HEK293 (cell line): ENCODE measurements at regions not wholly inside any gene's neighbourhood (a gene's known extent, or its start where the extent isn't known, plus 50 kb on each side); places are given as distances from the start of the nearest gene placed in this dataset.

Experiments
- CTCF ChIA-PET: fragments of 350-600 bp; formaldehyde crosslinking; extraction: SDS; loops from one replicate; lab custom pipeline; 2021; ENCODE audit warnings: antibody characterized with exemption; lab: Yijun Ruan, JAX
- POLR2A ChIA-PET: fragments of 300-600 bp; formaldehyde crosslinking; extraction: SDS; loops from one replicate; lab custom pipeline; 2020; ENCODE audit warnings: antibody characterized with exemption, inconsistent platforms; lab: Yijun Ruan, JAX
- H3K27ac ChIP-seq: fragments of 200-500 bp; sonication (Bioruptor generic); 2 replicates; pipeline ENCODE4 v1.5.1; 2014; ENCODE audit warnings: low read depth, low read length, control low read depth, inconsistent platforms; ENCODE audit errors: extremely low read depth
- H3K36me3 ChIP-seq, 2 experiments: fragments of 200-500 bp in 1 of 2; sonication (Bioruptor generic) in 1 of 2; 1 replicate in 1 of 2; 2 replicates in 1 of 2; pipeline ENCODE4 v1.5.1; 2014 to 2017; ENCODE audit warnings: inconsistent platforms in 2 of 2, low read length in 2 of 2; ENCODE audit not compliant: control insufficient read depth in 2 of 2, insufficient read depth in 1 of 2
- H3K4me1 ChIP-seq: fragments of 200-500 bp; sonication (Bioruptor generic); 2 replicates; pipeline ENCODE4 v1.5.1; 2014; ENCODE audit warnings: mild to moderate bottlenecking, low read length, inconsistent platforms; ENCODE audit not compliant: control insufficient read depth, insufficient read depth
- H3K4me3 ChIP-seq: 2 replicates; pipeline ENCODE4 v1.5.1; 2011; ENCODE audit warnings: low read depth, mild to moderate bottlenecking, control low read depth, low read length, moderate library complexity
- H3K9me3 ChIP-seq: fragments of 200-500 bp; sonication (Bioruptor generic); 2 replicates; pipeline ENCODE4 v1.5.1; 2014; ENCODE audit warnings: low read depth, low read length, inconsistent platforms; ENCODE audit not compliant: control insufficient read depth, insufficient read depth
- GLIS2 ChIP-seq: fragments of 450-650 bp; formaldehyde crosslinking; IDR thresholded peaks from 2 replicates; pipeline ENCODE4 v1.5.1; 2016; ENCODE audit warnings: missing biosample characterization, missing genetic modification characterization
- MEIS1 ChIP-seq: sonication (generic); formaldehyde crosslinking; IDR thresholded peaks from 2 replicates; pipeline ENCODE4 v1.8.1; 2022; ENCODE audit warnings: missing genetic modification reagents, mild to moderate bottlenecking, borderline replicate concordance
- OSR2 ChIP-seq: fragments of 450-650 bp; formaldehyde crosslinking; IDR thresholded peaks from 2 replicates; pipeline ENCODE4 v1.5.1; 2016; ENCODE audit warnings: missing biosample characterization, missing genetic modification characterization
- PATZ1 ChIP-seq: fragments of 450-650 bp; formaldehyde crosslinking; IDR thresholded peaks from 2 replicates; pipeline ENCODE4 v1.5.1; 2016; ENCODE audit warnings: missing biosample characterization, missing genetic modification characterization
- SP3 ChIP-seq: fragments of 450-650 bp; formaldehyde crosslinking; IDR thresholded peaks from 2 replicates; pipeline ENCODE4 v1.5.1; 2016; ENCODE audit warnings: missing biosample characterization, missing genetic modification characterization
- SP7 ChIP-seq: fragments of 450-650 bp; formaldehyde crosslinking; IDR thresholded peaks from 2 replicates; pipeline ENCODE4 v1.5.1; 2016; ENCODE audit warnings: missing biosample characterization, missing genetic modification characterization
- YY1 ChIP-seq: fragments of 450-650 bp; formaldehyde crosslinking; IDR thresholded peaks from 2 replicates; pipeline ENCODE4 v1.5.1; 2018; ENCODE audit warnings: missing biosample characterization, missing genetic modification characterization
- YY2 ChIP-seq: fragments of 450-650 bp; formaldehyde crosslinking; IDR thresholded peaks from 2 replicates; pipeline ENCODE4 v1.5.1; 2016; ENCODE audit warnings: missing biosample characterization, missing genetic modification characterization
- ZBTB17 ChIP-seq: fragments of 450-650 bp; formaldehyde crosslinking; IDR thresholded peaks from 2 replicates; pipeline ENCODE4 v1.5.1; 2016; ENCODE audit warnings: missing biosample characterization, missing genetic modification characterization
- ZBTB7A ChIP-seq: fragments of 450-650 bp; formaldehyde crosslinking; IDR thresholded peaks from 2 replicates; pipeline ENCODE4 v1.5.1; 2016; ENCODE audit warnings: low read depth, missing biosample characterization, missing genetic modification characterization
- ZFP37 ChIP-seq: fragments of 450-650 bp; formaldehyde crosslinking; IDR thresholded peaks from 2 replicates; pipeline ENCODE4 v1.5.1; 2016; ENCODE audit warnings: missing biosample characterization, missing genetic modification characterization
- ZIC2 ChIP-seq: fragments of 450-650 bp; formaldehyde crosslinking; IDR thresholded peaks from 2 replicates; pipeline ENCODE4 v1.5.1; 2016; ENCODE audit warnings: missing biosample characterization, missing genetic modification characterization
- ZNF138 ChIP-seq: fragments of 450-650 bp; formaldehyde crosslinking; IDR thresholded peaks from 2 replicates; pipeline ENCODE4 v1.5.1; 2016; ENCODE audit warnings: missing biosample characterization, missing genetic modification characterization, borderline replicate concordance
- ZNF394 ChIP-seq: fragments of 450-650 bp; formaldehyde crosslinking; IDR thresholded peaks from 2 replicates; pipeline ENCODE4 v1.5.1; 2016; ENCODE audit warnings: missing biosample characterization, missing genetic modification characterization, mild to moderate bottlenecking, moderate library complexity, borderline replicate concordance
- ZNF416 ChIP-seq: fragments of 450-650 bp; formaldehyde crosslinking; IDR thresholded peaks from 2 replicates; pipeline ENCODE4 v1.5.1; 2016; ENCODE audit warnings: missing biosample characterization, missing genetic modification characterization
- ZNF501 ChIP-seq: fragments of 450-650 bp; formaldehyde crosslinking; IDR thresholded peaks from 2 replicates; pipeline ENCODE4 v1.5.1; 2016; ENCODE audit warnings: missing biosample characterization, missing genetic modification characterization
- ZNF529 ChIP-seq: fragments of 450-650 bp; formaldehyde crosslinking; IDR thresholded peaks from 2 replicates; pipeline ENCODE4 v1.5.1; 2017; ENCODE audit warnings: missing genetic modification characterization, missing biosample characterization; ENCODE audit not compliant: insufficient replicate concordance
- ZNF530 ChIP-seq: fragments of 450-650 bp; formaldehyde crosslinking; IDR thresholded peaks from 2 replicates; pipeline ENCODE4 v1.5.1; 2016; ENCODE audit warnings: low read depth, missing biosample characterization, missing genetic modification characterization
- ZNF596 ChIP-seq: fragments of 450-650 bp; IDR thresholded peaks from 2 replicates; pipeline ENCODE4 v1.5.0; 2018; ENCODE audit warnings: missing biosample characterization, mild to moderate bottlenecking, missing genetic modification characterization, moderate library complexity
- ZNF600 ChIP-seq: fragments of 450-650 bp; formaldehyde crosslinking; IDR thresholded peaks from 2 replicates; pipeline ENCODE4 v1.5.1; 2016; ENCODE audit warnings: missing biosample characterization, missing genetic modification characterization
- ZNF610 ChIP-seq: fragments of 450-650 bp; formaldehyde crosslinking; IDR thresholded peaks from 2 replicates; pipeline ENCODE4 v1.5.1; 2016; ENCODE audit warnings: missing biosample characterization, missing genetic modification characterization, borderline replicate concordance
- ZNF629 ChIP-seq: fragments of 450-650 bp; formaldehyde crosslinking; IDR thresholded peaks from 2 replicates; pipeline ENCODE4 v1.5.1; 2017; ENCODE audit warnings: missing biosample characterization, missing genetic modification characterization
- ZNF664 ChIP-seq: fragments of 450-650 bp; formaldehyde crosslinking; IDR thresholded peaks from 2 replicates; pipeline ENCODE4 v1.5.1; 2016; ENCODE audit warnings: missing biosample characterization, missing genetic modification characterization
- ZNF747 ChIP-seq: fragments of 450-650 bp; formaldehyde crosslinking; IDR thresholded peaks from 2 replicates; pipeline ENCODE4 v1.5.1; 2016; ENCODE audit warnings: missing biosample characterization, missing genetic modification characterization
- ZXDB ChIP-seq: fragments of 450-650 bp; formaldehyde crosslinking; IDR thresholded peaks from 2 replicates; pipeline ENCODE4 v1.5.1; 2016; ENCODE audit warnings: missing biosample characterization, missing genetic modification characterization
- TF ChIP-seq, protein P1 (sequence below): fragments of 450-650 bp; formaldehyde crosslinking; IDR thresholded peaks from 2 replicates; pipeline ENCODE4 v1.5.1; 2016; ENCODE audit warnings: missing biosample characterization, missing genetic modification characterization, borderline replicate concordance

GRCh38 chr13:97616385-97616784, 182.4 kb downstream of the RAP2A start:
- Histone ChIP-seq H3K9me3 (no peaks in the 10 kb centered on the region), H3K4me1 (no peaks in the 10 kb centered on the region), H3K4me3 (no peak overlapping the region), H3K27ac (no peak overlapping the region), H3K36me3 (no peaks in the 10 kb centered on the region)
- ChIA-PET POLR2A (no interaction called here), CTCF (no interaction called here)
- TF ChIP-seq ZNF529 (tag by site-specific recombination) = no peak
- no peak for TF ChIP-seq ZNF501 (tag by site-specific recombination)
- TF ChIP-seq, protein P1, sequence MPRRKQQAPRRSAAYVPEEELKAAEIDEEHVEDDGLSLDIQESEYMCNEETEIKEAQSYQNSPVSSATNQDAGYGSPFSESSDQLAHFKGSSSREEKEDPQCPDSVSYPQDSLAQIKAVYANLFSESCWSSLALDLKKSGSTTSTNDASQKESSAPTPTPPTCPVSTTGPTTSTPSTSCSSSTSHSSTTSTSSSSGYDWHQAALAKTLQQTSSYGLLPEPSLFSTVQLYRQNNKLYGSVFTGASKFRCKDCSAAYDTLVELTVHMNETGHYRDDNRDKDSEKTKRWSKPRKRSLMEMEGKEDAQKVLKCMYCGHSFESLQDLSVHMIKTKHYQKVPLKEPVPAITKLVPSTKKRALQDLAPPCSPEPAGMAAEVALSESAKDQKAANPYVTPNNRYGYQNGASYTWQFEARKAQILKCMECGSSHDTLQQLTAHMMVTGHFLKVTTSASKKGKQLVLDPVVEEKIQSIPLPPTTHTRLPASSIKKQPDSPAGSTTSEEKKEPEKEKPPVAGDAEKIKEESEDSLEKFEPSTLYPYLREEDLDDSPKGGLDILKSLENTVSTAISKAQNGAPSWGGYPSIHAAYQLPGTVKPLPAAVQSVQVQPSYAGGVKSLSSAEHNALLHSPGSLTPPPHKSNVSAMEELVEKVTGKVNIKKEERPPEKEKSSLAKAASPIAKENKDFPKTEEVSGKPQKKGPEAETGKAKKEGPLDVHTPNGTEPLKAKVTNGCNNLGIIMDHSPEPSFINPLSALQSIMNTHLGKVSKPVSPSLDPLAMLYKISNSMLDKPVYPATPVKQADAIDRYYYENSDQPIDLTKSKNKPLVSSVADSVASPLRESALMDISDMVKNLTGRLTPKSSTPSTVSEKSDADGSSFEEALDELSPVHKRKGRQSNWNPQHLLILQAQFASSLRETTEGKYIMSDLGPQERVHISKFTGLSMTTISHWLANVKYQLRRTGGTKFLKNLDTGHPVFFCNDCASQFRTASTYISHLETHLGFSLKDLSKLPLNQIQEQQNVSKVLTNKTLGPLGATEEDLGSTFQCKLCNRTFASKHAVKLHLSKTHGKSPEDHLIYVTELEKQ = no peak
- TF ChIP-seq ZXDB (tag by site-specific recombination) = no peak
- no peak for TF ChIP-seq SP3 (tag by site-specific recombination)
- TF ChIP-seq MEIS1 (CRISPR knock-in tag) = no peak

- POLR2A ChIA-PET = no interaction called here
- Histone ChIP-seq H3K36me3 (no peaks in the 10 kb centered on the region), H3K4me1 (no peaks in the 10 kb centered on the region), H3K4me3 (no peak overlapping the region), H3K9me3 (no peaks in the 10 kb centered on the region), H3K27ac (no peak overlapping the region)
- no peak for TF ChIP-seq ZNF629 (tag by site-specific recombination)
- no peak for TF ChIP-seq ZNF664 (tag by site-specific recombination)
- CTCF ChIA-PET = no interaction called here
Observed at GRCh38 chr13:97621025-97621424, 187.1 kb downstream of the RAP2A start.

DNA sequence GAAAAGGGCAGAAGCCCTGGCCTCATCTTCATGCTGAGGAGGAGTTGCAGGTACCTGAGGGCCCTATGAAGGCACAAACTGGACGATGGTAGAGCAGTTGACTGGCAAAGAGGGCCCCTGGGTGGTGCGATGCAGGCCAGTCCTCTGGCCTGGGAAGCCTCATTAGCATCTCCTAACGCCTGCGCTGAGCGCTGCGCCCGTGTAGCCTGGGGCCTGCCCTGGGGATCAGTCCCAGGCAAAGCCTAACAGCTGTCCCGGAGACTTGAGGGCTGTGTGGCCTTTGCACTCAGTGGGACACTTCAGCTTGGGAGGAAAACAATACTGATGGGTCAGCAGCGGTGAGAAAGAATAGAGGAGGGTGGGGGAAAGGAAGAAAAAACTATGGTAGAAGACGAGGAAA, 187.7 kb downstream of the RAP2A start:
- Histone ChIP-seq H3K4me1 (no peaks in the 10 kb centered on the region), H3K9me3 (no peaks in the 10 kb centered on the region), H3K4me3 (no peak overlapping the region), H3K27ac (no peak overlapping the region), H3K36me3 (no peaks in the 10 kb centered on the region)
- CTCF ChIA-PET = no interaction called here
- TF ChIP-seq ZNF416 = no peak
- no peak for TF ChIP-seq ZNF610 (tag by site-specific recombination)
- TF ChIP-seq ZFP37 (tag by site-specific recombination) = no peak
- TF ChIP-seq ZBTB7A (tag by site-specific recombination) = no peak
- TF ChIP-seq ZNF747 (tag by site-specific recombination) = no peak
- TF ChIP-seq ZNF596 (tag by site-specific recombination) = no peak
- TF ChIP-seq YY2 (tag by site-specific recombination) = no peak
- no peak for TF ChIP-seq ZIC2 (tag by site-specific recombination)
- TF ChIP-seq YY1 (tag by site-specific recombination) = no peak
- TF ChIP-seq ZNF138 (tag by site-specific recombination) = no peak
- POLR2A ChIA-PET = no interaction called here

GRCh38 chr13:97627566-97627965, 193.6 kb downstream of the RAP2A start:
- POLR2A ChIA-PET = no interaction called here
- CTCF ChIA-PET = no interaction called here
- Histone ChIP-seq H3K9me3 (no peaks in the 10 kb centered on the region), H3K4me3 (no peak overlapping the region), H3K4me1 (no peaks in the 10 kb centered on the region), H3K27ac (no peak overlapping the region), H3K36me3 (no peaks in the 10 kb centered on the region)
- TF ChIP-seq ZNF394 (peak; percentile 90), SP7 (tag by site-specific recombination) (0 out of 2 replicates have a peak, but pooled peaks have one; percentile 29), PATZ1 (tag by site-specific recombination) (0 out of 2 replicates have a peak, but pooled peaks have one; percentile 22), ZBTB17 (peak; percentile 94), ZNF530 (no peak), OSR2 (peak; percentile 81), ZNF600 (tag by site-specific recombination) (peak; percentile 68; the same call in 1 of the 2 replicates), GLIS2 (tag by site-specific recombination) (no peak)
